IMR-90 (cell line): ENCODE measurements at regions not wholly inside any gene's neighbourhood (a gene's known extent, or its start where the extent isn't known, plus 50 kb on each side); places are given as distances from the start of the nearest gene placed in this dataset.

Source experiments
- ATAC-seq: fragments of 200-7000 bp; cut with Tn5 transposase; 2 replicates; pipeline ENCODE4 v1.9.1; 2020; ENCODE audit warnings: low read depth, mild to moderate bottlenecking, moderate library complexity
- BruUV-seq: library from RNA; stranded (reverse); fragments of 400-500 nt; replicated peaks from 2 replicates; lab custom pipeline; 2021; lab: Mats Ljungman, UMichigan
- CTCF ChIA-PET: fragments of 300-600 bp; formaldehyde crosslinking; extraction: SDS; loops from one replicate; lab custom pipeline; 2021; ENCODE audit warnings: antibody characterized with exemption; lab: Yijun Ruan, JAX
- POLR2A ChIA-PET: fragments of 300-600 bp; sonication (Branson Sonifier 250); formaldehyde crosslinking; loops from one replicate; lab custom pipeline; 2022; ENCODE audit warnings: antibody characterized with exemption; ENCODE audit not compliant: unreplicated experiment; lab: Charles Lee
- DNase-seq: peaks from one replicate; pipeline ENCODE4 v3.0.0; 2013
- H2AFZ ChIP-seq: replicated peaks from 2 replicates; pipeline ENCODE3; 2013; ENCODE audit warnings: low read length, mild to moderate bottlenecking; ENCODE audit not compliant: poor library complexity
- H2AK5ac ChIP-seq: 2 replicates; pipeline ENCODE4 v1.6.1; 2013; ENCODE audit warnings: low read depth, low read length, inconsistent platforms
- H2AK9ac ChIP-seq: replicated peaks from 2 replicates; pipeline ENCODE3; 2013; ENCODE audit warnings: mild to moderate bottlenecking, low read depth, low read length, moderate library complexity; ENCODE audit not compliant: poor library complexity
- H2BK120ac ChIP-seq: 2 replicates; pipeline ENCODE4 v1.6.1; 2013; ENCODE audit warnings: low read depth, low read length, inconsistent platforms
- H2BK15ac ChIP-seq: 3 replicates; pipeline ENCODE4 v1.6.1; 2013; ENCODE audit warnings: low read depth, low read length, inconsistent platforms
- H2BK20ac ChIP-seq: 2 replicates; pipeline ENCODE4 v1.6.1; 2013; ENCODE audit warnings: low read depth, mild to moderate bottlenecking, inconsistent platforms, low read length, moderate library complexity
- H2BK5ac ChIP-seq: 2 replicates; pipeline ENCODE4 v1.6.1; 2013; ENCODE audit warnings: mild to moderate bottlenecking, low read depth, low read length, inconsistent platforms; ENCODE audit not compliant: poor library complexity, severe bottlenecking
- H3K14ac ChIP-seq: replicated peaks from 2 replicates; pipeline ENCODE4 v1.6.1; 2013; ENCODE audit warnings: low read depth, low read length, inconsistent platforms
- H3K18ac ChIP-seq: 2 replicates; pipeline ENCODE4 v1.6.1; 2013; ENCODE audit warnings: low read depth, low read length, control low read depth
- H3K23ac ChIP-seq: 2 replicates; pipeline ENCODE4 v1.6.1; 2013; ENCODE audit warnings: low read depth, low read length, inconsistent platforms
- H3K27ac ChIP-seq: 2 replicates; pipeline ENCODE4 v1.5.1; 2013; ENCODE audit warnings: mild to moderate bottlenecking, control low read depth, low read length; ENCODE audit not compliant: insufficient read depth
- H3K27me3 ChIP-seq: 2 replicates; pipeline ENCODE4 v1.6.1; 2013; ENCODE audit warnings: low read length; ENCODE audit not compliant: control insufficient read depth, insufficient read depth
- H3K36me3 ChIP-seq: 2 replicates; pipeline ENCODE4 v1.6.1; 2013; ENCODE audit warnings: low read length, mixed read lengths; ENCODE audit not compliant: control insufficient read depth, insufficient read depth
- H3K4ac ChIP-seq: 2 replicates; pipeline ENCODE4 v1.6.1; 2013; ENCODE audit warnings: low read depth, low read length, inconsistent platforms
- H3K4me1 ChIP-seq: 2 replicates; pipeline ENCODE4 v1.6.1; 2013; ENCODE audit warnings: low read length, mixed read lengths; ENCODE audit not compliant: control insufficient read depth, insufficient read depth
- H3K4me2 ChIP-seq: 2 replicates; pipeline ENCODE4 v1.6.1; 2013; ENCODE audit warnings: low read depth, mild to moderate bottlenecking, control low read depth, low read length, moderate library complexity
- H3K4me3 ChIP-seq: 2 replicates; pipeline ENCODE4 v1.5.1; 2013; ENCODE audit warnings: low read depth, mild to moderate bottlenecking, control low read depth, low read length, moderate library complexity; ENCODE audit not compliant: insufficient read depth
- H3K56ac ChIP-seq: 2 replicates; pipeline ENCODE4 v1.6.1; 2013; ENCODE audit warnings: low read length, inconsistent platforms; ENCODE audit not compliant: insufficient read depth; ENCODE audit errors: extremely low read depth
- H3K79me1 ChIP-seq, 2 experiments: 2 replicates each; pipeline ENCODE4 v1.6.1; 2013; ENCODE audit warnings: low read length in 2 of 2, inconsistent platforms in 1 of 2, low read depth in 1 of 2
- H3K9ac ChIP-seq: 2 replicates; pipeline ENCODE4 v1.6.1; 2013; ENCODE audit warnings: low read depth, low read length, control low read depth
- H3K9me1 ChIP-seq: 2 replicates; pipeline ENCODE4 v1.6.1; 2013; ENCODE audit warnings: low read length, inconsistent platforms; ENCODE audit not compliant: insufficient read depth
- H3K9me3 ChIP-seq: 2 replicates; pipeline ENCODE4 v1.6.1; 2013; ENCODE audit warnings: low read length; ENCODE audit not compliant: control insufficient read depth, insufficient read depth
- H4K20me1 ChIP-seq: 2 replicates; pipeline ENCODE4 v1.6.1; 2013; ENCODE audit warnings: low read length, inconsistent platforms; ENCODE audit not compliant: insufficient read depth
- H4K5ac ChIP-seq: 2 replicates; pipeline ENCODE4 v1.6.1; 2013; ENCODE audit warnings: mild to moderate bottlenecking, low read depth, low read length, control low read depth
- H4K8ac ChIP-seq, 2 experiments: 2 replicates each; pipeline ENCODE4 v1.6.1; 2013; ENCODE audit warnings: low read depth in 2 of 2, low read length in 2 of 2, control low read depth in 1 of 2, inconsistent platforms in 1 of 2
- H4K91ac ChIP-seq: 2 replicates; pipeline ENCODE4 v1.6.1; 2013; ENCODE audit warnings: low read depth, low read length, inconsistent platforms; ENCODE audit not compliant: insufficient read depth
- BHLHE40 ChIP-seq: fragments of 150-350 bp; IDR thresholded peaks from 2 replicates; pipeline ENCODE4 v1.6.1; 2016; ENCODE audit warnings: mild to moderate bottlenecking, low read depth, low read length
- CEBPB ChIP-seq: IDR thresholded peaks from 2 replicates; pipeline ENCODE4 v1.6.1; 2012; ENCODE audit warnings: low read depth, low read length, improper control_type of control experiment
- RCOR1 ChIP-seq: IDR thresholded peaks from 2 replicates; pipeline ENCODE4 v1.6.1; 2012; ENCODE audit warnings: mild to moderate bottlenecking, low read length, improper control_type of control experiment; ENCODE audit not compliant: insufficient replicate concordance
- RFX5 ChIP-seq: IDR thresholded peaks from 2 replicates; pipeline ENCODE4 v1.8.0; 2012; ENCODE audit warnings: low read depth, mild to moderate bottlenecking, low read length, moderate library complexity
- WGBS, 2 experiments: methylation state at CpG; one replicate each; pipeline versions ENCODE4 v1.1.5 to v1.1.7; 2013; ENCODE audit warnings: missing lambda C conversion rate in 2 of 2; ENCODE audit not compliant: insufficient read length in 1 of 2; ENCODE audit errors: extremely low coverage in 2 of 2; 5-methylcytosine and 5-hydroxymethylcytosine counted together
- dilution Hi-C: fragments of 300-500 bp; cut with HindIII; formaldehyde crosslinking; loops from one replicate; pipeline ENCODE4 v1.14.3; 2018; ENCODE audit warnings: low sequenced_read_pairs; ENCODE audit not compliant: unreplicated experiment
- in situ Hi-C: fragments of 300-500 bp; cut with MboI; formaldehyde crosslinking; loops from 3 replicates; pipeline ENCODE4 v1.14.3; 2019; ENCODE audit warnings: low sequenced_read_pairs, inconsistent platforms, mixed read lengths
- intact Hi-C: fragments of 100-400 bp; cut with micrococcal nuclease; formaldehyde crosslinking; loops from 2 replicates; pipeline ENCODE4 v1.10.0; 2022

GRCh38 chr2:60657673-60658072, 98.4 kb upstream of the PAPOLG start:
- H4K8ac ChIP-seq, result no peak overlapping the region
- H3K27me3 ChIP-seq, result peaks cover 3% of the 10 kb centered on the region; the same call in 1 of the 2 replicates
- no peak overlapping the region for H3K4me2 ChIP-seq
- no peaks in the 10 kb centered on the region for H3K79me1 ChIP-seq
- H3K18ac ChIP-seq, result no peak overlapping the region
- H3K9me1 ChIP-seq, result no peaks in the 10 kb centered on the region
- no peak overlapping the region for H3K27ac ChIP-seq
- intact Hi-C loops, result no loop called here
- H3K4me3 ChIP-seq, result no peak overlapping the region
- H2AK5ac ChIP-seq, result no peak overlapping the region
- no peak overlapping the region for H2BK20ac ChIP-seq
- no TSS peak for BruUV-seq
- H3K9me3 ChIP-seq, result no peaks in the 10 kb centered on the region
- no peak overlapping the region for H2AK9ac ChIP-seq
- no peak overlapping the region for H3K9ac ChIP-seq
- DNase-seq (no peak), ATAC-seq (no peak)
- dilution Hi-C loops, result no loop called here
- POLR2A ChIA-PET, result no interaction called here
- no peak overlapping the region for H3K14ac ChIP-seq
- H2BK5ac ChIP-seq, result no peak overlapping the region
- H3K4ac ChIP-seq, result no peak overlapping the region
- in situ Hi-C loops, result no loop called here
- H4K5ac ChIP-seq, result no peak overlapping the region
- WGBS, 2 experiments, result 64% methylated on average over 4 of the region's 4 CpGs; no CpG with 5 or more reads in 1 of the 2 experiments
- no peak overlapping the region for H2BK15ac ChIP-seq
- TF ChIP-seq CEBPB (no peak), RFX5 (no peak), BHLHE40 (no peak), RCOR1 (no peak)
- CTCF ChIA-PET, result interaction anchor here (0.6 kb wide), 1 partner anchor 168 kb away, joined by 3 read pairs; no protein-coding TSS in a partner anchor
- no peak overlapping the region for H2AFZ ChIP-seq
- no peak overlapping the region for H3K23ac ChIP-seq
- H4K20me1 ChIP-seq, result no peaks in the 10 kb centered on the region
- no peak overlapping the region for H3K56ac ChIP-seq
- H3K36me3 ChIP-seq, result no peaks in the 10 kb centered on the region
- H3K4me1 ChIP-seq, result no peaks in the 10 kb centered on the region
- H2BK120ac ChIP-seq, result no peak overlapping the region
- no peak overlapping the region for H4K91ac ChIP-seq
